ENCODE measurements at regions not wholly inside any gene's neighbourhood (a gene's known extent, or its start where the extent isn't known, plus 50 kb on each side); places are given as distances from the start of the nearest gene placed in this dataset.

DNA sequence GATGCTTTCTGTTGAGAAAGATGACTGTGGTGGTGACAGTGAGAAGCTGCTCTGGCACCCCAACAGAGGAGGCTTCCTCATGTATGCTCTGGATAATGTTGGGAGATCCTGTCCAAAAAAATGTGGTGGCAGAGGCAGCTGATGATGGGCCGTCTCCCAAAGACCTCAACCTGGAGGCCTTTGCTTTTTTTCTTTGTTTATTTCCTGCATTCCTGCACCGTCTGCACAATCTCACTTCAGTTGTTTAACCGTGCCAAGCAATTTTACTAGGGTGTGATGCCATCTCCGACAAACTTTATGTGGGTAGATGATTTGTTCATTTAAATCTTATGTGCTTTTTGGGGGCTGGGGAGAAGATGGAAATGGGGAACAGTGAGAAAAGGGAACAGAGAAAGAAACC is 62.2 kb upstream of the IGFBP5 start:
- TF ChIP-seq, protein P1, sequence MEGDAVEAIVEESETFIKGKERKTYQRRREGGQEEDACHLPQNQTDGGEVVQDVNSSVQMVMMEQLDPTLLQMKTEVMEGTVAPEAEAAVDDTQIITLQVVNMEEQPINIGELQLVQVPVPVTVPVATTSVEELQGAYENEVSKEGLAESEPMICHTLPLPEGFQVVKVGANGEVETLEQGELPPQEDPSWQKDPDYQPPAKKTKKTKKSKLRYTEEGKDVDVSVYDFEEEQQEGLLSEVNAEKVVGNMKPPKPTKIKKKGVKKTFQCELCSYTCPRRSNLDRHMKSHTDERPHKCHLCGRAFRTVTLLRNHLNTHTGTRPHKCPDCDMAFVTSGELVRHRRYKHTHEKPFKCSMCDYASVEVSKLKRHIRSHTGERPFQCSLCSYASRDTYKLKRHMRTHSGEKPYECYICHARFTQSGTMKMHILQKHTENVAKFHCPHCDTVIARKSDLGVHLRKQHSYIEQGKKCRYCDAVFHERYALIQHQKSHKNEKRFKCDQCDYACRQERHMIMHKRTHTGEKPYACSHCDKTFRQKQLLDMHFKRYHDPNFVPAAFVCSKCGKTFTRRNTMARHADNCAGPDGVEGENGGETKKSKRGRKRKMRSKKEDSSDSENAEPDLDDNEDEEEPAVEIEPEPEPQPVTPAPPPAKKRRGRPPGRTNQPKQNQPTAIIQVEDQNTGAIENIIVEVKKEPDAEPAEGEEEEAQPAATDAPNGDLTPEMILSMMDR (IDR thresholded peaks at IDR 0.05), result no peak
- no peak for TF ChIP-seq POLR2A (IDR thresholded peaks at IDR 0.05)

All from lower leg skin (tissue), 3 donors.